ENCODE measurements at regions not wholly inside any gene's neighbourhood (a gene's known extent, or its start where the extent isn't known, plus 50 kb on each side); places are given as distances from the start of the nearest gene placed in this dataset.

DNA sequence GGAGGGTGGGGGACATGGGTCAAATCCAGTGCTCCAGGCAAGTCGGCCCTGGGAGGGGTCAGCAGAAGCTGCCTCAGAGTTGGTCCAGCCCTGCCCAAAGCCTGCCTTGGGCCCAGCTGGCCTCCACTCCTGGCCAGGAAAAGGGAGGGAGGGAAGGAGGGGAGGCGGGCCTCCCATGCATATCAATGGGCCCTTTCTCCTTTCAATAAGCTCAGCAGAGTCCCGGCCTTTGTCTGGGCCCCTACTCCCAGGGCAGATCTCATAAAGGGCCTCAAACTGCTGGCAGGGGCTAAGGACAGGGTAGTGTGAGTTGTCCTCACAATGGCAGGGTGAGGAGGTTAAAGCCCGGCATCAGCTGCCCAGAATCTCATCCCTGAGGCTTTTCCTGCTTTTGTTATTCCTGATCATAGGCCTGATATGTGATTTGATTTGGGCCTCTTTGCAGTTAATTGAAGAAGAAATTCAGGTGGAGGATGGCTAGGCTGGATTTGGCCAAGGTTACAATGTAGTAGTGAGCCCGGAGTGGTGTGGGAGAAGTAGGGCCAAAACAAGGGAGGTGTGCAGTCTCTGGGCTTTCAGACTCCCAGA lies 121.1 kb upstream of the ATP6AP2 start:
- DNase-seq (ENCODE audit: low read depth in 3 of 3, low spot score in 2 of 3), result no peak

DNA sequence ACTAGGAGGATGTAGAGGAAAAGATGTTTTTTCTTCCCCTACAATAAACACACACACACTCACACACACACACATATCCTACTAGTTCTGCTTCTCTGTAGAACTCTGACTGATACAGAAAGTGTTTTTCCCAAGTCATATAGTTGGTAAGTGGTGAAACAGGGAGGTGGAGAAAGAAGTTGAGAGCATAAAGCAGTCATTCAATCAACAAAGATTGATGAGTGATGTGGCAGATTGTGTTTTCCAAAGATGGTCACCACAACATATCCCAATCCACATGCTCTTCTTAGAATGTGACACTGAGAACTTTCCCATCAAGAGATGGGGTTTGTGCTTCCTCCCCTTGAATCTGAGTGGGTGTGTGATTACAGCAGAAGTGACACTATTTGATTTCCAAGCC lies 123.4 kb upstream of the ATP6AP2 start:
- DNase-seq (ENCODE audit: low read depth in 3 of 3, low spot score in 2 of 3), result no peak

DNA sequence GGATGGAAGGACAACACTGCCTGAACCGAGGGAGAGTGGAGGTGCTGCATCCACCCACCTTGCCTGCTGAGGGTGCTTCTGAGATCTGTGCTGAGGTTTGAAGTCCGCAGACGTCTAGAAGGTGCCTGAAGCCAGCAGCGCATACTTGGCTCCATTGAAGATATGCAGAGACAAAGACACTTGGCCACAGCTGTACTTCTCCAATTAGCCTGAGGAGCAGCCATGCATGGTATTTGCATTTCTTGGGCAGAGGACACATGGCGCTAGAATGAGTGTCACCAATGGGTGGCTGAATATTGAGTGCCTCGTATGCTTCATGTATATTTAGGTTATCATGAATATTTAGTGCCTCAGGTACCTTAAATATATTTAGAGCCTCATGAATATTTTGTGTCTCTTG lies 128.7 kb upstream of the ATP6AP2 start:
- no peak for DNase-seq (ENCODE audit: low read depth in 3 of 3, low spot score in 2 of 3)

DNA sequence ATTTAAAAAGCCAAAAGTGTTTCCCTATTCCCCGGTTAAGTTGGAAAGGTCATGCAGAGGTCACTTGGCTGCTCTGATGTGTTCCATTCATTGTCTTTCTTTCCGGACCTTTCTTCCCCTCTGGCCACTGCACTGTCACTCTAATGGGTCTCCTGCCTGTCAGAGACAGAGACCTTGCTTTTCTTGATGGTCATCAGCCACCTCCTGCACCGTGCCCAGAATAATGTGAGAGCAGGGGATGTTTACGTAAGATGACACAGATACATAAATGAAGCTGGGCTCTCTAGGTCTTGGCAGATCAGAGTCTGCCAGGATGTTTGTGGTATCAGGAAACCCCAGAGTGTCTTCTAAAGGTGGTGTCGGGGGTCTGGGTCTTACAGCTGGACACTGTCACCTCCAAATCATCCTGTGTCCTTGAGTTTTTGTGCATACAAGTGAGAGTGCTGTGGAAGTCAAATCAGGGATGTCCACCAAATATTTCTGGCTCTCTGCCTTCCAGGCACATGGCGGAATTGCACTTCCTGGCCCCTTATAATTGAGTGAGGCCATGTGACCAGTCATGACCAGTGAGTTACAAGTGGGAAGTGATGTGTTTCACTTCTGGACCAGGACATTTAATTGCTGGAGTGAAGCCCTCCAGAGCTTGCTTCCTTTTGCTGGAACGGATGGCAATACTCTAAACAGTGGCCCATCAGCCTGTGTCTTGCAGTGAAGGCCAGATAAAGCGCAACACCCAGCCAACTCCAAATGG lies 130.6 kb upstream of the ATP6AP2 start:
- DNase-seq (ENCODE audit: low read depth in 3 of 3, low spot score in 2 of 3), result no peak

DNA sequence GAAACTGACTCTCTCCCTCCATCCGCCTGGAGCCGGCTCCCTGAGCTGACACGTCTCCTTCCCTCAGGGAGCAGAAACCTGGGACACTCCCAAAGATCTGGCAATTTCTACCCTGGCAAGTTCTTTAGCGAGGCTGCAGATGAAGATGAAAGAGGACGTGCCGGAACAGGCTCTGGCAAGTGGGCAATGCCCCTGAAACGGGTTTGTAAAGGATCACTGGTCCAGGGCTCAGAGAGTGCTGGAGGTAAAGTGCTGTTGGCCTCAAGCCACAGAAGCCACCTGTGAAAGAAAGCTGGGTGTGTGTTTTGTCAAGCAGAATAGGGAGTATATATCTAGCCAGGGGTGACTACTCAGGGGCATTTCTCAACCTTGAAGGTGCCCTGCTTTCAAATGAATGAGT lies 131.4 kb upstream of the ATP6AP2 start:
- DNase-seq (ENCODE audit: low read depth in 3 of 3, low spot score in 2 of 3), result no peak

DNA sequence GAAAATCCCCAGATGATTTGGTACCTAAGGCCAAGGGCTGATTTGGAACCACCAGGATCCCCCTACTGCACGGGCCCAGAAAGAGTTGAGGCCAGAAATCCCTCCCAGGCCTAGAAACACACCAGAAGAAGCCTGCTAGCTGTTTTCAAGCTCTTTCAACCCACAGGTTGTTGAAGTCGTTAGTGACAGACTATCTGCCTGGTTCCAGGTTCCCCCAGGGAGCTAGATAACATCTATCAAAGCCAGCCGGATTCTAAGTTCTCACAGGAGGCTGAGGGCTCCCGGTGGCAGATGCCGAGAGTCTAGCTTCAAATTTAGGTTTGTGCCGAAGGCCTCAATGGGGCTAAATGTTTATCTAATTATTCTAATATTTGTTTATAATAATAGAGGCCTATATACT lies 132.0 kb upstream of the ATP6AP2 start:
- DNase-seq (ENCODE audit: low read depth in 3 of 3, low spot score in 2 of 3), result no peak

DNA sequence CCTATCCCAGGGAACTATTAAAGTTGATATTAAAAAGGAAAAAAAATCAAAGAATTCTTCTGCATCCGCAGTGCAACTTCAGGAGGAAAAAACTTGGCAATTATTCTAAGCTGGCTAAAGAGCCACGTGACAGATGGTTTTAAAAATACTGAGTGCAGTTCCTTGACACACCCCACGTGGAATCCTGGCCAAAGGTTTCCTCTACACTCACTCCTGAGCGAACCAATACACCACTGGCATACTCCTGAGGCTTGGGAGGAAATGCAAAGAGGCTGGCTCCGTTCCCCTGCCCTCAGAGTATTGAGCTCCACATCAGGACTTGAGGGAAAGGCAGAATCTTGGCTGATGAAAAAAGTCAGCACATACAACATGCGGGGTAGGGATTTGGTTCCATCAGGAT lies 133.8 kb upstream of the ATP6AP2 start:
- no peak for DNase-seq (ENCODE audit: low read depth in 3 of 3, low spot score in 2 of 3)

DNA sequence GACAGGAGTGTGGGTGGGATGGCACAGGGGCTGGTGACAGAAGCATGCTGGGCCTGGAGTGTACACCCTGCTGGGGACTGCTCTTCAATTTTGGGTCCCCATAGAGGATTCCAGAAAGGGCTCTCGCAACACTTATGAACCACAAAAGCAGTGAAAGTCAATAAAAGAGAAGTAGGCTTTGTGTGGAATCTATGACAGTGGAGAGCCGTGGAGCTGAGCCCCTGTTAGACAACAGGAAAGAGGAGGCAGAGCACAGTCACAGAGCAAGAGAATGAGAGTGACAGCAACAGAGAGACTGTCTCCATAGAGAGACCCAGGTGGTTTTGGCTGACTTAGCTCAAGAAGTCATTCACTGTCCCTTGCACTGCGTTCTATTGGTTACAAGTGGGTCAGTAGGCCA lies 135.1 kb upstream of the ATP6AP2 start:
- no peak for DNase-seq (ENCODE audit: low read depth in 3 of 3, low spot score in 2 of 3)

DNA sequence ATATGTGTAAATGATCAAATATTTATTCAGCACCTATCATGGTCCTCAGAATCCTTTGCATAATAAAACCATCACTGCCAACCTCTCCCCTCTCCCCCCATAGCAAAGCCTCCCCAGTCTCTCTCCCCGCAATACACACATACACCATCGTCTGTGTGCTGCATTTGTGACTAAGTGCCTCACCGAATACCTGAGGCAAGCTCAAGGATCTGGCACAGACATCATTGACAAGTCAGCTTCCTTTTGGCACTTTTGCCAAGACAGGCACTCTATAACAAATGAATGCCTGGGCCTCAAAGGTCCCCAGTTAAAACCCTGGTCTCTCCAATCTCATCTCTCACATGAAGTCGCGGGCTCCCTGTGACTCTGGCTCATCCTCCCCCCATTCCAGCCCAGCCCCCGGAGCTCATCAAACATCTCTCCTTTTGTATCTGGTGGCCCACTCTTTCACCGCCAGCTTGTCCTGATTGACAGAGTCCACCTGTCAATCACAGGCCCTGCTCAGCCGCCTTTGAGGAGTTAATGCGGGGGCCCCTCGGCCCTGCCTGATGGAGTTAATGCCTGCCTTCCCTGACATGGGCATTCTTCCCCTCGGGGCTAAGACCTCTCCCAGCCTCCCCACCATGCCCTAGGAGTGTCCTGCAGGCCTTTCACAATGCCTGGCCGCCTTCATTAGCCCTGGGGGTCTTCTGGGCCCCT lies 135.8 kb upstream of the ATP6AP2 start:
- no peak for DNase-seq (ENCODE audit: low read depth in 3 of 3, low spot score in 2 of 3)

DNA sequence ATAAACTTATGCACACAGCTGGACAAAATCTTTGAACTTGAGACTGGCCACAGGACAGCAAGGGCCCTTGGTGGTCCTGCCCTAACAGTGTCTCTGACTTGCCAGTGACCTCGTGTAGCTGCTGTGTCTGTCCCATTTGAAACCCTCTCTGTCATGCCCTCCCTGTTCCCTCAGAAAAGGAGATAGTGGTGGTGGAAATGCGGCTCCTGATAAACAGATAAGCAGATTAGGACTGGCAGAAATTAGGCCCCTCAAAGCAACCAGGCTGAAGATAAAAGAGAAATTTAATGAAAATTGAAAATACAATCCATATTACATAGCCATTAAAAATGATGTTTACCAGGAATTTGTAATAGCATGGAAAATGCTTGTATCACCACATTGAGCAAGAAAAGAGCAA lies 136.6 kb upstream of the ATP6AP2 start:
- DNase-seq (ENCODE audit: low read depth in 3 of 3, low spot score in 2 of 3), result no peak

DNA sequence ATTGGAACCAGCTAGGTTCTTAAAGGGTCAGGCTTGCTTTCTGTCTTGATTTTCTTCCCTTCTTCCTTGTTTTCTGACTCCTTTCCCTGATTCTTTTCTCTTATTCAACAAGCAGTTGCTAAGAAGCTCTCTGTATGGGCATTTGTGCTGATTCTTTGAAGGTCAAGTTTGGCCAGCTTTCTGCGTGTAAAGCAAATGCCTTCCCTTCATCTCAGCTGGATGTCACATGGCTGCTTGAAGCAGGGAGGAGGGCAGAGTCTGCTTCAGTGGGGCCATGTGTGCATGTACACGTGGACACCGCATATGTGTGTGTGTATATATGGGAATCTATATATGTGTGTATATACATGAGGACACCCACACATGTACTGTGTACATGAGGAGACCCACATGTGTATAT lies 139.9 kb upstream of the ATP6AP2 start:
- no peak for DNase-seq (ENCODE audit: low read depth in 3 of 3, low spot score in 2 of 3)

DNA sequence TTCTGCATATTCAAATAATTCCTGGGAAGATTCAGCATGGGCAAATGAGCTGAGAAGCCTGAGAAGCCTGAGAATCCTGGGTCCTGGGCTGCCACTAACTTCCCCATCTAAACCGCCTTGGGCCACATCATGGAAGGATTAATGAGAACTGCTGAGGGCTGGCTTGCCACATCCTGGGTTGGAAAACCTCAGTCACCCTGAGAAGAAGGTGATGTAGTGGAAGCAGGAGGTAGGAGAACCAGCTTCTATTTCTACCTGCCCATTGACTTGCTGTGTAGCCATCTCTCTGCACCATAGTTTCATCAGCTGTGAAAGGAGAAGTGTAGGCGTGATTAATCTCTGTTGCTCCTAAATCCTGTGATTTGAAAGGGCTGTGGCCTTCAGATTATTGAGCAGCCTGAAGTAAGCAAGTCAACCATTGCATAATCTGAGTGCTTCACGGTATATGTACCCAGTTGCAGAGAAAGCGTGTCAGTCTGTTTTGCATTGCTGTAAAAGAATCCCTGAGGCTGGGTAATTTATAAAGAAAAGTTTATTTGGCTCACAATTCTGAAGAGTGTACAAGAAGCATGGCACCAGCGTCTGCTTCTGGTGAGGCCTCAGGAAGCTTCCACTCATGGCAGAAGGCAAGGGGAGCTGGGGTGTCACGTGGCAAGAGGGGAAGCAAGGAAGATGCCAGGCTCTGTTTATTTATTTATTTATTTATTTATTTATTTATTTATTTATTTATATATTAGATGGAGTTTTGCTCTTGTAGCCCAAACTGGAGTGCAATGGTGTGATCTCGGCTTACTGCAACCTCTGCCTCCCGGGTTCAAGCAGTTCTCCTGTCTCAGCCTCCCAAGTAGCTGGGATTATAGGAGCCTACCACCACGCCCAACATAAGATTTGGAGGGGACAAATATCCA lies 140.9 kb upstream of the ATP6AP2 start:
- DNase-seq (ENCODE audit: low read depth in 3 of 3, low spot score in 2 of 3), result no peak

DNA sequence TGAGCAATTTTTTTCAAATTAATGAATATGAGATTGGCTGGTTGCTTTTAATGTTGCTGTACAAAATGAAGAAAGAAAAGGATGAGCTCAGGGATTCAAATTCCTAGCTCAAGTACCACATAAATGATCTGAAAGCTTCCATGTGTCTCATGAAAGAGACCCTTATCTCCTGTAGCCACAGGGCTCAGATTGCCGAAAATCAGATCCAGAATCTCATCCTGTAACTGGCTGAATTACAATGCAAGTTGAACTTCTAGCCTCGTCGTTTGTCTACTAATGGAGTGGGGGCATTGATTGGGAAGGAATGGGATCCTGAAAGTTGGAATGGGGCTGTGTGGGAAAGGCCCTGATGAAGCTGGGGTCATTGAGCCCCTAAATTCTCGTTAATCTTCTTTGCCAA lies 143.4 kb upstream of the ATP6AP2 start:
- no peak for DNase-seq (ENCODE audit: low read depth in 3 of 3, low spot score in 2 of 3)

DNA sequence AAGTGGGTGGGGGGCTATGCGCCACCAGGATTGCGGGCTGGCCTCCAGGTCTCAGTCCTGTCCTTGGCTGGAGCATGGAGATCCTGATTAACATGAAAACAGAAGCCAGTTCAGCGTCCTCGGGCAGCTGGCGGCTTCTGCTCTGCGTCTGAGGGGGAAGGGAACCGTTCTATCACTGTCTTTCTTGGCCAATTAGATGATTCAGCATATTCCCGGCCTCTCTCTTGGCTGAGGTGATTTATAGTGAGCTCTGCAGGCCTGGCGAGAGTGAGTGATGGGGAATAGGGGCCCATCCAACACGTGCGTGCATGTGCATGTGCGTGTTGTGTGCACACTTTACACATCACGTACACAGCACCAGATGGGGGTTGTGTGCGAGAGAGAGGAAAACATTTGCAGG lies 145.8 kb upstream of the ATP6AP2 start:
- peak in 1 of 3 donors; percentile 26 for DNase-seq (ENCODE audit: low read depth in 3 of 3, low spot score in 2 of 3)

DNA sequence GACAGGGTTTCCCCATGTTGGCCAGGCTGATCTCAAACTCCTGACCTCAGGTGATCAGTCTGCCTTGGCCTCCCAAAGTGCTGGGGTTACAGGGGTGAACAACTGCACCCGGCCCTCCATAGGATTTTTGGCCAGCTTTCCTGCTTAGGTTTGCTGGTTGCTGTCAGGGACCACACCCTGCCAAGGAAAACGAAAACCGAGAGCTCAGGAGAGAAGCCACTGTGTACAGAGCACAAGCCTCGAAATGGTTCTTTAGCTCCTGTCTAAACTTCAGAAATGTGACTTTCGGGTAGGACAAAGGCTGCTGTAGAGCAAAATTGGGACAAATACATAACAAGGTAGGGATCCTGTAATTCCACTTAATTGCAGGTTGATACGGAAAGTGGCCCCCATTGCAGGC lies 146.3 kb upstream of the ATP6AP2 start:
- no peak for DNase-seq (ENCODE audit: low read depth in 3 of 3, low spot score in 2 of 3)

DNA sequence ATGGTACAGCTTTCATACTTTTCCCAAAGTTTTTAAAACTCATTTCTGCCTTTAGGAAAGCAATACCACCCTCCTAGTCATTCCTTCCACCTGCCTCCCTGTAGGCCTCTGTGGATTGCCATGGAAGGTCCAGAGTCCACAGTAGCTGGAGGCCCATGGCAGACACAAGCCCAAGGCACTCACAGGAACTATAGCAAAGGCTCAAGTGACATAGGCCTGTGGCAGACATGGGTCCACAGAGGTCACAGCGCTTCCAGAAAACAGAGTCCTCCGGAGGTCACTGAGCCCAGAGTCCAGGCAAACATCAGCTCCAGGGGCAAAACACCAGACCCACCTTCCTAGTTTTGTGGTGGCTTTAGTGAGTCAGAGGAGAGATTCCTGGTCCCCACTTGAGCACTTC lies 147.6 kb upstream of the ATP6AP2 start:
- DNase-seq (ENCODE audit: low read depth in 3 of 3, low spot score in 2 of 3), result no peak

DNA sequence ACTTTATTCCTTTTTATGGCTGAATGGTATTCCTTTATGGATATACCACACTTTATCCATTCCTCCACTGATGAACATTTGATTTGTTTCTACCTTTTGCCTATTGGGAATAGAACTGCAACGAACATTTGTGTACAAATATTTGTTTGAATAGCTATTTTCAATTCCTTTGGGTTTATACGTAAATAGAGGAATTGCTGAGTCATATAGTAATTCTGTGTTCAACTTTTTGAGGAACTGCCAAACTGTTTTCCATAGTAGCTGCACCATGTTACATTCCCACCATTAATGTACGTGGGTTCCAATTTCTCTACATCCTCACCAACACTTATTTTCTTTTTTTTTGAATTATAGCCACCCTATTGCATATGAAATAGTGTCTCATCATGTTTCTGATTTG lies 156.5 kb upstream of the ATP6AP2 start:
- DNase-seq (ENCODE audit: low read depth in 3 of 3, low spot score in 2 of 3), result no peak

DNA sequence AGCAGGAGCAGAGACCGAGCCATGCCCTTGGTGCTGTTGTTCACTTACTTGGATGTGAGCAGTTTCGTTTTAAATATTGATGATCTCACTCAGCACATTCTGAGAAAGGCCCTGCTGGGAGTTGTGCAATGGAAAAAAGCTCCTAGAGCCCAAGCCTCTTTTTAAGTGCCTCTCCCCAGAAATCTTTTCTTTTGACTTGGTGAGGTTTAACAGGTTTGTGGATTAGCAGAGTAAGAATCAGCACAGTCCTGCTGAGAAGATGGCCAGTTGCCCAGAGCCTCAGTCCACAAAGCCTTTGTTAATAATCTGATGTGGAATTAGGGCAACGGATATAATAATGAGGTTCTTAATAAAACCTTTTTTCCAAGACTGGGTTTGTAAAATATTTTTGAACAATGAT lies 157.5 kb upstream of the ATP6AP2 start:
- DNase-seq (ENCODE audit: low read depth in 3 of 3, low spot score in 2 of 3), result no peak

DNA sequence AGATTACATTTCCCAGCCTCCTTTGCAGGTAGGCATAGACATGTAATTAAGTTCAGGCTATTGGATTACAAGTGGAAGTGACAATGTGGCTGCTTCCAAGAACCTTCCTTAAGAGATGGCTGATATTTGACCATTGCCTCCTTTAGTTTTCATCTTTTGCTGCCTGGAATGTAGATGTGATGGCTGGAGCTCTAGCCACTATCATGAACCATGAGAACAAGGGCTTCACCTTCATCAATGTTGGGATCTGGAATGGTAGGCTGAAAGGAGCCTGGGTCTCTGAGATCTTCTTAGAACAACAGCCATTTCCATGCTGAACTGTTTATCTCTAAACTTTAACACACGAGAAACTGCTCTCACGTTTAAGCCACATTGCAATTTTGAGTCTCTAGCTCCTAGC lies 158.7 kb upstream of the ATP6AP2 start:
- DNase-seq (ENCODE audit: low read depth in 3 of 3, low spot score in 2 of 3), result no peak

DNA sequence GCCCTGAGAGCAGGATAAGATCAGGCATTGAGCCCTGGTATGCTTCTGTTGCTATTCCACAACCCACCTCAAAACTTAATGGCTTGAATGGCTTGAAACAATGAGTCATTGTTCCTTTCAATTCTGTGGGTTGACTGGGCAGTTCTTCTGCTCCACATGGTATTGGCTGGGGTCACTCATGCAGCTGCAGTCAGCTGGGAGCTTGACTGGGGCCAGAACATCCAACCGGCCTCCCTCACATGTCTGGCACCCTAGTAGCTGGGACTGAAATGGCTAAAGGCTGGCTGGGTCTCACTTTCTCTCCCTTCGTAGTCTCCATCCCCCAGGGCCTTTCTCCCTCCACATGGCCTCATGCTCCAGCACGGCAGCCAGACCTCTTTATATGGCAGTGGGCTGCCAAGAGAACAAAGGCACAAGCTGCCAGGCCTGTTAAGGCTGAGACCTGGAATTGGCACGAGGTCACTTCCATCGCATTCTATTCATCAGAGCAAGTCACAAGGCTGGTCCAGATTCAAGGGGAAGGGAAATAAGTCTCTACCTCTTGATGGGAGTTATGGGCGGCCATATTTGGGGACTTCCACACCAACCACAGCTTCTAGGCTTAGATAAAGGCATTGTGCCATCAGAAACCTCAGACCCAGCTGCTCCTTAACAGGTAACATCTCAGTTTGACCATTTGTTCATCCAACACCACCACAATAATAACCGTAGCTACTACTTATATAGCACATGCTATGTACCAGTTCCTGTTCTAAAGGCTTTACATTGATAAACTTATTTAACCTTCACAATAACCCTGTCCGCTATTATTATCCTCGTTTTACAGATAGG lies 159.7 kb upstream of the ATP6AP2 start:
- no peak for DNase-seq (ENCODE audit: low read depth in 3 of 3, low spot score in 2 of 3)
